AG04449 (cell line): ENCODE measurements at regions not wholly inside any gene's neighbourhood (a gene's known extent, or its start where the extent isn't known, plus 50 kb on each side); places are given as distances from the start of the nearest gene placed in this dataset.

ENCODE experiments used
- CTCF ChIA-PET: fragments of 350-600 bp; formaldehyde crosslinking; extraction: SDS; loops from one replicate; lab custom pipeline; 2021; ENCODE audit warnings: antibody characterized with exemption; lab: Yijun Ruan, JAX
- POLR2A ChIA-PET: fragments of 400-600, 350-600 bp; formaldehyde crosslinking; extraction: SDS; loops from one replicate; lab custom pipeline; 2020; ENCODE audit warnings: antibody characterized with exemption, inconsistent platforms; lab: Yijun Ruan, JAX
- DNase-seq: peaks from one replicate; pipeline ENCODE4 v3.0.0-alpha.2; 2010; ENCODE audit warnings: low read depth, low spot score
- H3K4me3 ChIP-seq: 2 replicates; pipeline ENCODE4 v1.5.1; 2011; ENCODE audit warnings: low read depth, mild to moderate bottlenecking, control low read depth, low read length
- CTCF ChIP-seq: IDR thresholded peaks from one replicate; pipeline ENCODE4 v1.5.1; 2011; ENCODE audit warnings: mild to moderate bottlenecking, moderate library complexity, low read length, control low read depth, inconsistent platforms; ENCODE audit not compliant: insufficient read depth; ENCODE audit errors: missing control alignments

- TF ChIP-seq CTCF, result no peak
- no peak for DNase-seq
- POLR2A ChIA-PET, result no interaction called here
- no peak overlapping the region for H3K4me3 ChIP-seq
- CTCF ChIA-PET, result no interaction called here
Observed at GRCh38 chr10:121185816-121186455, 334.8 kb downstream of the WDR11 start.

- H3K4me3 ChIP-seq, result no peak overlapping the region
- no peak for DNase-seq
- ChIA-PET CTCF (no interaction called here), POLR2A (no interaction called here)
- no peak for TF ChIP-seq CTCF
Observed at GRCh38 chr10:121187391-121187790, 336.2 kb downstream of the WDR11 start.

- no peak for TF ChIP-seq CTCF
- POLR2A ChIA-PET, result no interaction called here
Observed at GRCh38 chr10:121188005-121188404, 336.8 kb downstream of the WDR11 start.

DNA sequence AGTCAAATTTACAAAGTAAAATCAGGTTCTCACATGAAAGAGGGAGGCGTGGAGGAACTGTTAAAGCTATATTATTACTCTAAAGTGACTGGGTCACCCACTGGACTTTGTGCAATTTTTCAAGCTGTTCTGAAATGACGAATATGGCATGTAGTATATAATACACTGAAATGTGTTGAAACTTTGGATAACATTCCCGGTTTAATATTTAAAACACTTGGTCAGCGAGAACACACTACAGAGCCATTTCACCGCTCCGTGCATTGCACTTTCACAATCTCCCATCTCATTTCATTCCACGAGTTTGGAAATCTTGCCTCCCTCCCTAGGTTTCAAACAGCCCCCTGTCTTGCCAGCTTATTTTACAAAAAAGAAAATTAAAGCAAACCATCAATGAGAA, 337.9 kb downstream of the WDR11 start:
- ChIA-PET POLR2A (no interaction called here), CTCF (no interaction called here)
- no peak for TF ChIP-seq CTCF
- DNase-seq, result no peak
- H3K4me3 ChIP-seq, result no peak overlapping the region

More at GRCh38 chr10:121188005-121188404, 336.8 kb downstream of the WDR11 start:
- DNase-seq, result no peak
- no peak overlapping the region for H3K4me3 ChIP-seq
- CTCF ChIA-PET, result no interaction called here

DNA sequence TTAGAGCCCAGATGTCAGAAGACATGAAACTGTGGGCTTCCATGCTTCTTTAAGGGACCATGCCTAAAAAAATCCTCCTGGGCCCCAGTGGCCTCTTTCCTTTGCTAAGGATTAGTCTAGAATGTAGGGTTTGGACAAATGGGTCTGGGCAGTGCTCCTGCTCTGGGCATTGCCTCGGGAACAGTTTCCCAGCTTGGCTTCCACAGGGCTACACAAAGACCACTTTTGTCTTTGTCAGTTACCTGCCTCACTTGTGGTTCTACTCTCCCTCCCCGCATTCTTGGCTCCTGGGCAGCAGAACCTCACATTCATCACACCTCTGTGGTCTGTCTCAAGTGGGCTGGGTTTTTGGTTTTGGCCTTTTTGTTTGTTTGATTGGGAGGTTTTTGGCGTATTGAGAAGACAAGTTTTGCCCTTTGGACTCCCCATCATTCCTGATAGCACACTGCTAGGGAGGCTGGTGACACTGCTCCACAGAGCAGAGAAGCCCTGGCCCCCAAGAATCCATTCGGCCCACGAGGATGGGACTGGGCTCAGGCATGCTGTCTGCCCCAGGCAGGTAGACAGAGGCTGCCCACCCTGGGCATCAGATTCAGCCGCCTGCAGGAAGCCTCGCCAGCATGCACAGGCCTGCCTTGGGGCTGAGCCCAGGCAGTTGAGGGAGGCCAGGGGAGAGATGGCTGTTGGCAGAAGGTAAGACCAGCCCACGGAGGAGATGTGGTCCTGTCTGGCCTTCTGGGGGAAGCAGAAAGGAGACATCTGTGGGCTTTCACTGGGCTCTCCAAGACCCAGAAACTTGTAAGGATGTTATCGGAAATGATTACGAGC, 343.7 kb downstream of the WDR11 start:
- no peak for DNase-seq
- POLR2A ChIA-PET, result no interaction called here
- no peak for TF ChIP-seq CTCF
- H3K4me3 ChIP-seq, result no peak overlapping the region
- CTCF ChIA-PET, result no interaction called here

DNA sequence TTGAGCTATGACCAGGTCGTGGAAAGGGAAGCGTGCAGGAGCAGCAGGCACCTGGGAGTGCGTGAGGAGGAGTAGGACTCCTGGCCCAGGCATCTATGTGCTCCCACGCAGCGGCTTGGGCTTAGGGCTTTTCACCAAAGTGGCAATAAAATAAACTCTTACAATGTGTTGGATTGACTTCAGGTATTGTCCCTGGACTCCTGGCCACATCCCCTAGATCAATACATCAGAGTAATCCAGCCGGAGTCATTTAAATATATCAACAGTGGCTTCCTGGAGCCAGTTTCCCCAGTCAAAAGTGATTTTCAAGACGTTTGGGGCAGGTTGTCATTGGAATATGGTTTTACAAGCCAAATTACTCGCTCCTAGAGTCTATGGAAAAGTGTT, 344.4 kb downstream of the WDR11 start:
- H3K4me3 ChIP-seq, result no peak overlapping the region
- DNase-seq, result no peak
- ChIA-PET POLR2A (no interaction called here), CTCF (no interaction called here)
- no peak for TF ChIP-seq CTCF
